ENCODE measurements at regions not wholly inside any gene's neighbourhood (a gene's known extent, or its start where the extent isn't known, plus 50 kb on each side); places are given as distances from the start of the nearest gene placed in this dataset.

DNA sequence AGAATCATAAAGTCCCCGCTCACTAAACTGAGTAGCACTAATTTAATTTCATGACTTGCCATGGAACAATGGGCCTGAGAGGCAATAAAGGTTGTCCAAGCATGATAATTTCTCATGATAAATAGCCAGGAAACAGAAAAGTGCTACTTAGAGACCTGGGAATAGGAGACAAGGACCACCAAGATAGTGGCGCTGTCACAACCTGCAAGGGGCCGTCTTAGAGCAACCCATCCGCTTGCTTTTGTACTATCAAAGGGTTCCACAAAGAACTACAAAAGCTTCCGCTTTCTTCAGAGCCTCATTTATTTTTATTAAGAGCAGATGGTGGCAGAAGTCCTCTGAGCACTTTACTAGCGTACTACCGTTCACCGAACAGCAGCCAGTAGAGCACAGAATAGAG, 421.7 kb upstream of the GRM7 start:
- no peak for TF ChIP-seq EZH2 (IDR thresholded peaks at IDR 0.05; ENCODE audit: borderline replicate concordance, low read depth, low read length, severe bottlenecking)
- TF ChIP-seq CTCF (IDR thresholded peaks at IDR 0.05; ENCODE audit: borderline replicate concordance, extremely low read depth, low read length, poor library complexity, severe bottlenecking), result no peak

Measured in DND-41 (cell line).